ENCODE measurements at regions not wholly inside any gene's neighbourhood (a gene's known extent, or its start where the extent isn't known, plus 50 kb on each side); places are given as distances from the start of the nearest gene placed in this dataset.

DNA sequence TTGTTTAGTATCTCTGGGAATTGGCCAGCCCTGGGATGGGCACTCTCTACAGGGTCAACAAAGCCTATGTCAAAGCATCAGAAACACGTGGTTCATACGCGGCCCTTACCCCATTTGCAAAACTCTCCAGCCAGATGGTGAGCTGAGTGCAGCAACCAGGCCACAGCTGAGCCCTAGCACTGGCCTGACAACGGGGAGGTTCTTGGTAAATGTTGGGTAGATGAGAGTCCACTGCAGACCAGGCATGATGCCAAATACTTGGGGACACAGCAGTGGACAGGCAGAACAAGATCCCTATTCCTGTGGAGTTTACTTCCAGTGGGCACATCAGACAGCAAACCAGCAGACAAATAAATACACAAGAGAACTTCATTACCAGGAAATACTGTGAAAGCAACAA lies 172.1 kb upstream of the SYT13 start:
- no peak for TF ChIP-seq POU6F1 (CRISPR knock-in tag; IDR thresholded peaks at IDR 0.05; ENCODE audit: borderline replicate concordance, low read depth)
- TF ChIP-seq ZFP30 (CRISPR knock-in tag; IDR thresholded peaks at IDR 0.05): no peak
